AG09309 (cell line): ENCODE measurements at regions not wholly inside any gene's neighbourhood (a gene's known extent, or its start where the extent isn't known, plus 50 kb on each side); places are given as distances from the start of the nearest gene placed in this dataset.

Source experiments
- DNase-seq: peaks from one replicate; pipeline ENCODE4 v3.0.0-alpha.2; 2010; ENCODE audit warnings: low read depth
- H3K4me3 ChIP-seq: 2 replicates; pipeline ENCODE4 v1.5.1; 2011; ENCODE audit warnings: mild to moderate bottlenecking, low read depth, low read length, moderate library complexity; ENCODE audit not compliant: control insufficient read depth
- TF ChIP-seq, protein P1 (sequence below): IDR thresholded peaks from 2 replicates; pipeline ENCODE4 v1.5.1; 2011; ENCODE audit warnings: mild to moderate bottlenecking, low read depth, low read length, inconsistent platforms; ENCODE audit not compliant: insufficient read depth, control insufficient read depth; ENCODE audit errors: missing control alignments

DNA sequence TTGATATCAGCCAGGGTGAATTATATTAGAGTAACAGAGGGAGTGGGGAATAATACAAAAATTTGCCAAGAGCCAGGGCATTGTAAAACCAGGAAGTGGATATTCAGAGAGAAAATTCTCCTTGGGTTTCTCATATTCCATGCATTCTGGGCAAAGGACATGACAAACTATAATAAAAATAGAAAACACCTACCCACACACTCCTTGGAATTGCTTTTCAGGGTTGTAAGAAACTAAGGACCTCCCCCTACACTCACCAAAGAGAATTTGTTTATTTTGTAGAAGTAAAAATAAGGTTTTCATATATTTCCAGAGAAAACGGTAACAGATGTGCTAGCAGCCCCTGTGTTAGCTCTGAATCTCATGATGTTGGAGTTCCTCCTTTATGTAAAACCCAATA, 649.6 kb downstream of the SLITRK1 start:
- TF ChIP-seq, protein P1, sequence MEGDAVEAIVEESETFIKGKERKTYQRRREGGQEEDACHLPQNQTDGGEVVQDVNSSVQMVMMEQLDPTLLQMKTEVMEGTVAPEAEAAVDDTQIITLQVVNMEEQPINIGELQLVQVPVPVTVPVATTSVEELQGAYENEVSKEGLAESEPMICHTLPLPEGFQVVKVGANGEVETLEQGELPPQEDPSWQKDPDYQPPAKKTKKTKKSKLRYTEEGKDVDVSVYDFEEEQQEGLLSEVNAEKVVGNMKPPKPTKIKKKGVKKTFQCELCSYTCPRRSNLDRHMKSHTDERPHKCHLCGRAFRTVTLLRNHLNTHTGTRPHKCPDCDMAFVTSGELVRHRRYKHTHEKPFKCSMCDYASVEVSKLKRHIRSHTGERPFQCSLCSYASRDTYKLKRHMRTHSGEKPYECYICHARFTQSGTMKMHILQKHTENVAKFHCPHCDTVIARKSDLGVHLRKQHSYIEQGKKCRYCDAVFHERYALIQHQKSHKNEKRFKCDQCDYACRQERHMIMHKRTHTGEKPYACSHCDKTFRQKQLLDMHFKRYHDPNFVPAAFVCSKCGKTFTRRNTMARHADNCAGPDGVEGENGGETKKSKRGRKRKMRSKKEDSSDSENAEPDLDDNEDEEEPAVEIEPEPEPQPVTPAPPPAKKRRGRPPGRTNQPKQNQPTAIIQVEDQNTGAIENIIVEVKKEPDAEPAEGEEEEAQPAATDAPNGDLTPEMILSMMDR: no peak
- no peak for DNase-seq
- H3K4me3 ChIP-seq: no peak overlapping the region

DNA sequence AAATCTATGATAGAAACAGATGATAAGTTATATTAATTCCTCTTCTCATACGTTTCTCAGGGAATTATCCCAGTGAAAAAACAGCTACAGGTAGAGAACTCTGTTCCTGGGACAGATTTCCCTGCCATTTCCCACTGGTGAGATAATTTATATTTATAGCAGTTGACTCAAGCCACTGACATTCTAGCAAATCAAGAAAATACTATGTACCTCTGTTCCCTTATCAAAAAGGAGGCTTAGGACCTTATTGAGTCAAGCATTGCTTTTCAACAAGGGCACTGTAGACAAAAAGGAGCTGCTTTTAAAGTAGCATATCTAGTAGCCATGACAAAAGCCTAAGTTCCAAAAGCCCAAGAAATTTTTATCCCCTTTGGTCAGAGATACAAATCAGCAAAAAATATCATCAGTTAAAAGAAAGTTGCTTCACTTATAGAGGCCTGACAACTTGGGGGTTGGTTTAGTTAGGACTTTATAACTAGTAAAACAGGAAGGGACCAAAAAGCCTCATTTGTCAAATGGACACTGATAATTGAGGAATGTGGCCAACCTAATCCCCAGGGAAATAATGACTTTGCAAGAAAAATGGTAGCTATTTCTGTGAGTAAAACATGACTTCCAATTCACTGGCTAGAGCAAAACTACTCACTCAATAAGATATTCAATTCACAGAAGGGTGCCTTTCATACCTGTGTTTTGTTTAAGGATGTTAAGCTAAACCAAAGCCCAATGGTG, 652.5 kb downstream of the SLITRK1 start:
- TF ChIP-seq, protein P1: no peak
- no peak overlapping the region for H3K4me3 ChIP-seq
- no peak for DNase-seq

DNA sequence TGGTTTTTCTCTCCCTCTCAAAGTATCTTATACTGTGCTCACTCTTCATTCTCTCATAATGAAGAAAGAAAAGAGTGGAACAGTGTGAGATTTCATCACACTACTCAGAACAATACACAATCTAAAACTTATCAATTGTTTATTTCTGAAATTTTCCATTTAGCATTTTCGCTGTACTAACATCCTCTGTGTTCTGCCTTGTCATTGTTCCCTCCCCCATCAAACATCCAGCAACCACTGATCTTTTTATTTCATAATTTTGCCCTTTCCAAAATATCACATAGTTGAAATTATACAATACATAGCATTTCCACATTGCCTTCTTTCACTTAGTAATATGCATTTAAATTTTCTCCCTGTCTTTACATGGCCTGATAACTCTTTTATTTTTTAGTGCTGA, 658.7 kb downstream of the SLITRK1 start:
- no peak overlapping the region for H3K4me3 ChIP-seq
- TF ChIP-seq, protein P1: no peak
- no peak for DNase-seq

DNA sequence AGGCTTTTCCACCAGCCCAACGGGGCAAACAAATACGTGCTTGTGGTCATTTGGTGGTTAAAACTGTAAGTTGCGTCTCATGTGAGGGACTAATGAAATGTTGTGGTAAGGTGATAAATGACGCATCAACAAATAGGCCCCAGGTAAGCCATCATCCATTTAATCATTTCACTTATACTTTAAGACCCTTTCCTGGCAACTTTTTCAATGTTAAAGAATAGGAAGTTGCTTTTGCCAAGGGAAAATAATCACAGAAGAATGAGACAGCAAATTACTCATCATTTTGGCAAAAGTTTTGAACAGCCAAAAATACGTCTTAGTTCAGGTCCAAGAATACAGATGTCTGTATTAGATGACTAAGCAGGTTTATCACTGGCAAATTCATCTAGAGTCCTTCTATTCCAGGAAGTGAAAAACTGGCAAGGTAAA, 660.4 kb downstream of the SLITRK1 start:
- TF ChIP-seq, protein P1: no peak
- H3K4me3 ChIP-seq: no peak overlapping the region
- peak; percentile 72 for DNase-seq

DNA sequence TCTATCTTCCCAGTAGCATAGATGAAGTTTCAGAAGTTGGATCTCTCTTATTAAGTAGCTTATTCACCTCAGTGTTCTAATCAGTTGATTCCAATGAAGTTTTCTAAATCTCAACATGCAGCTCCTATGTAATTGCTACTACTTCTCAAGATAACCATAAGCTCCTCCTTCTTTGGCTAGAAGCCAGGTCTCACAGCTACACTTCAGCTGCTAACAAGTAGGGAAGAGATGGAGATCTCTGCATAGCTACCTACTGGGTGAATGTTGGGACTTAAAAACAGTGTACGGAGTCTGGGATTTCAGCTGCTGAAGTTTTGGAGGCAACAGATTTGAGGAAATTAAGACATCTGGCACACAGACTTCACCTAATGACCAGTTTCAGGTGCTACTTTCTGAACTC, 661.0 kb downstream of the SLITRK1 start:
- no peak for DNase-seq
- H3K4me3 ChIP-seq: no peak overlapping the region
- TF ChIP-seq, protein P1: no peak

DNA sequence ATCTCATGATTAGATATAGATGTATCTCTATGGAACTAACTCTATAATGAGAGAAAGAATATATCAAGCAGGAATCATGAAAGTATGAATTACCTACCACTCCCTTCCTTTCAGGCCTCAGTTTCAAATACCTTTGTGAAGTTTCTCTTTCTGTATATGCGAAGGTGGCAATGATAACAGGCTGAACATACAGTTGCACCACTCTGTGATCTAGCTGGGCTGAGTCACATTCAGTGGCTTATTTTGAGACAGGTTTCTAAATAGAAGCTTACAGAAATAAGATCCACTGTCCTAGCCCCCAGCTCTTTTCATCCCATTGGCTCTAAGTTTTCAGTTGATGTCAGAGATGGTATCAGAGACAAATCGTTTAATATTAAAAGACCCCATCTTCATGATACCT, 662.0 kb downstream of the SLITRK1 start:
- TF ChIP-seq, protein P1: no peak
- DNase-seq: no peak
- no peak overlapping the region for H3K4me3 ChIP-seq
